Posterior cingulate gyrus (tissue), 11 donors: ENCODE measurements at regions not wholly inside any gene's neighbourhood (a gene's known extent, or its start where the extent isn't known, plus 50 kb on each side); places are given as distances from the start of the nearest gene placed in this dataset.

Source experiments
- DNase-seq, 10 donors: peaks; one replicate each; pipeline versions ENCODE4 v3.0.0 to v3.0.0-alpha.2; 2020 to 2021; ENCODE audit warnings: mixed read lengths in 3 of 10
- intact Hi-C: fragments of 100-400 bp; cut with DNase I; formaldehyde crosslinking; loops from one replicate; pipeline ENCODE4 v1.15.1; 2023

- intact Hi-C loops = no loop called here
- DNase-seq = no peak
These were observed 97.6 kb downstream of the TM2D1 start for GRCh38 chr1:61627365-61627764.

GRCh38 chr1:61626816-61627215 lies 98.1 kb downstream of the TM2D1 start:
- DNase-seq = no peak
- intact Hi-C loops = no loop called here

GRCh38 chr1:61623852-61624251 lies 101.1 kb downstream of the TM2D1 start:
- DNase-seq = no peak
- intact Hi-C loops = no loop called here

GRCh38 chr1:61620536-61620935 lies 104.4 kb downstream of the TM2D1 start:
- intact Hi-C loops = no loop called here
- no peak for DNase-seq

- DNase-seq = no peak
- intact Hi-C loops = no loop called here
These were observed 106.2 kb downstream of the TM2D1 start for GRCh38 chr1:61618755-61619154.

GRCh38 chr1:61618193-61618592 lies 106.7 kb downstream of the TM2D1 start:
- intact Hi-C loops = no loop called here
- no peak for DNase-seq

- intact Hi-C loops = no loop called here
- no peak for DNase-seq
These were observed 108.1 kb downstream of the TM2D1 start for GRCh38 chr1:61616830-61617229.

- DNase-seq = no peak
- intact Hi-C loops = no loop called here
These were observed 112.3 kb downstream of the TM2D1 start for GRCh38 chr1:61612602-61613001.

- no peak for DNase-seq
- intact Hi-C loops = no loop called here
These were observed 115.9 kb downstream of the TM2D1 start for GRCh38 chr1:61609040-61609439.

GRCh38 chr1:61607448-61607847 lies 117.5 kb downstream of the TM2D1 start:
- no peak for DNase-seq
- intact Hi-C loops = no loop called here

GRCh38 chr1:61606448-61607312 lies 118.3 kb downstream of the TM2D1 start:
- DNase-seq = peak in 1 of 10 donors; percentile 43
- intact Hi-C loops = no loop called here

- DNase-seq = no peak
- intact Hi-C loops = no loop called here
These were observed 119.2 kb downstream of the TM2D1 start for GRCh38 chr1:61605607-61606321.

GRCh38 chr1:61604684-61605083 lies 120.3 kb downstream of the TM2D1 start:
- intact Hi-C loops = no loop called here
- no peak for DNase-seq

GRCh38 chr1:61604261-61604660 lies 120.7 kb downstream of the TM2D1 start:
- intact Hi-C loops = no loop called here
- DNase-seq = no peak

GRCh38 chr1:61602663-61603062 lies 122.3 kb downstream of the TM2D1 start:
- intact Hi-C loops = no loop called here

GRCh38 chr1:61597601-61598000 lies 127.3 kb downstream of the TM2D1 start:
- intact Hi-C loops = no loop called here
- no peak for DNase-seq

More at GRCh38 chr1:61602663-61603062, 122.3 kb downstream of the TM2D1 start:
- DNase-seq = no peak

GRCh38 chr1:61593331-61593730 lies 131.6 kb downstream of the TM2D1 start:
- no peak for DNase-seq
- intact Hi-C loops = no loop called here

- intact Hi-C loops = no loop called here
- DNase-seq = peak in 2 of 10 donors; percentile 9 to 78
These were observed 133.6 kb downstream of the TM2D1 start for GRCh38 chr1:61591351-61591750.

- DNase-seq = peak in 5 of 10 donors; percentile 8 to 67 (median 13)
- intact Hi-C loops = no loop called here
These were observed 135.9 kb downstream of the TM2D1 start for GRCh38 chr1:61588736-61589672.

- no peak for DNase-seq
- intact Hi-C loops = no loop called here
These were observed 139.2 kb downstream of the TM2D1 start for GRCh38 chr1:61585714-61586113.

GRCh38 chr1:61583703-61584102 lies 141.2 kb downstream of the TM2D1 start:
- DNase-seq = no peak
- intact Hi-C loops = no loop called here
